B cell (primary cell): ENCODE measurements at regions not wholly inside any gene's neighbourhood (a gene's known extent, or its start where the extent isn't known, plus 50 kb on each side); places are given as distances from the start of the nearest gene placed in this dataset.

ENCODE experiments used
- ATAC-seq: fragments of 200-7000 bp; cut with Tn5 transposase; one replicate; pipeline ENCODE4 v1.10.0; 2021; ENCODE audit warnings: low read depth, mild to moderate bottlenecking, moderate number of reproducible peaks, moderate library complexity
- CTCF ChIA-PET: fragments of 350-600 bp; sonication (Branson Sonifier 250); formaldehyde crosslinking; loops from one replicate; lab custom pipeline; 2021; ENCODE audit warnings: antibody characterized with exemption, inconsistent platforms; lab: Charles Lee
- POLR2A ChIA-PET: fragments of 350-600 bp; sonication (Branson Sonifier 250); formaldehyde crosslinking; loops from one replicate; lab custom pipeline; 2021; ENCODE audit warnings: antibody characterized with exemption; lab: Charles Lee
- DNase-seq: peaks from one replicate; pipeline ENCODE4 v3.0.0; 2013
- H2AFZ ChIP-seq: 2 replicates; pipeline ENCODE4 v1.6.1; 2012; ENCODE audit warnings: mild to moderate bottlenecking, low read depth, low read length; ENCODE audit not compliant: insufficient read depth, poor library complexity, severe bottlenecking
- H3K27ac ChIP-seq, 2 donors: 1 replicate in 1 of 2; 2 replicates in 1 of 2; pipeline ENCODE4 v1.5.1; 2012 to 2013; ENCODE audit warnings: low read length in 2 of 2, mild to moderate bottlenecking in 2 of 2, moderate library complexity in 1 of 2
- H3K27me3 ChIP-seq, 4 experiments: fragments of 200-600 bp in 1 of 4; sonication (generic) in 1 of 4; replicated peaks in 1 of 4; 1 replicate in 2 of 4; 2 replicates in 2 of 4; pipeline versions ENCODE4 v1.6.1 to v1.7.0; 2013 to 2016; ENCODE audit warnings: low read length in 3 of 4, mild to moderate bottlenecking in 2 of 4, mixed read lengths in 1 of 4, moderate library complexity in 1 of 4; ENCODE audit not compliant: insufficient read depth in 4 of 4, control insufficient read depth in 3 of 4; ENCODE audit errors: control extremely low read depth in 1 of 4
- H3K36me3 ChIP-seq, 2 experiments: replicated peaks in 1 of 2; 1 replicate in 1 of 2; 2 replicates in 1 of 2; pipeline versions ENCODE4 v1.6.1 to v1.7.1; 2013; ENCODE audit warnings: low read length in 1 of 2; ENCODE audit not compliant: insufficient read depth in 2 of 2, control insufficient read depth in 1 of 2; ENCODE audit errors: control extremely low read depth in 1 of 2, extremely low read depth in 1 of 2
- H3K4me1 ChIP-seq, 2 donors: fragments of 200-600 bp in 1 of 2; sonication (generic) in 1 of 2; 1 replicate in 1 of 2; 2 replicates in 1 of 2; pipeline versions ENCODE4 v1.5.1 to v1.6.1; 2013 to 2017; ENCODE audit warnings: low read length in 2 of 2; ENCODE audit not compliant: control insufficient read depth in 2 of 2, insufficient read depth in 2 of 2
- H3K4me2 ChIP-seq: replicated peaks from 2 replicates; pipeline ENCODE3; 2012; ENCODE audit warnings: mild to moderate bottlenecking, low read depth, low read length; ENCODE audit not compliant: poor library complexity, severe bottlenecking
- H3K4me3 ChIP-seq, 5 experiments: fragments of 200-600 bp in 1 of 5; sonication (generic) in 1 of 5; 1 replicate in 3 of 5; 2 replicates in 2 of 5; pipeline versions ENCODE4 v1.5.1 to v1.7.0; 2011 to 2016; ENCODE audit warnings: low read length in 4 of 5, mild to moderate bottlenecking in 4 of 5, low read depth in 2 of 5, control low read depth in 1 of 5, moderate library complexity in 1 of 5; ENCODE audit not compliant: insufficient read depth in 1 of 5; ENCODE audit errors: control extremely low read depth in 1 of 5, extremely low read depth in 1 of 5
- H3K79me2 ChIP-seq: fragments of 200-600 bp; sonication (generic); one replicate; pipeline ENCODE4 v1.6.0; 2016; ENCODE audit warnings: low read length; ENCODE audit not compliant: control insufficient read depth, insufficient read depth
- H3K9ac ChIP-seq: fragments of 200-600 bp; sonication (generic); 2 replicates; pipeline ENCODE4 v1.6.1; 2017; ENCODE audit warnings: mild to moderate bottlenecking, low read length, moderate library complexity
- H3K9me3 ChIP-seq, 3 donors: one replicate each; pipeline versions ENCODE4 v1.6.1 to v1.7.1; 2013; ENCODE audit warnings: low read length in 2 of 3; ENCODE audit not compliant: control insufficient read depth in 2 of 3, insufficient read depth in 1 of 3; ENCODE audit errors: control extremely low read depth in 1 of 3
- H4K20me1 ChIP-seq: 2 replicates; pipeline ENCODE4 v1.6.0; 2012; ENCODE audit warnings: mild to moderate bottlenecking, low read length; ENCODE audit not compliant: insufficient read depth, control insufficient read depth, poor library complexity, severe bottlenecking
- H3K27ac Mint-ChIP-seq: one replicate; pipeline ENCODE4 v1.8.0; 2021; ENCODE audit warnings: mixed read lengths
- H3K27me3 Mint-ChIP-seq: one replicate; pipeline ENCODE4 v1.8.0; 2021; ENCODE audit warnings: mixed read lengths
- H3K4me1 Mint-ChIP-seq: one replicate; pipeline ENCODE4 v1.8.0; 2021; ENCODE audit warnings: mixed read lengths
- H3K4me3 Mint-ChIP-seq: one replicate; pipeline ENCODE4 v1.8.0; 2021; ENCODE audit warnings: mixed read lengths
- H3K9me3 Mint-ChIP-seq: one replicate; pipeline ENCODE4 v1.8.0; 2022; ENCODE audit warnings: mixed read lengths; ENCODE audit not compliant: insufficient read depth
- EZH2 ChIP-seq: IDR thresholded peaks from 2 replicates; pipeline ENCODE4 v1.6.1; 2012; ENCODE audit warnings: borderline replicate concordance, low read depth, mild to moderate bottlenecking, moderate library complexity, low read length; ENCODE audit not compliant: insufficient read depth, poor library complexity, severe bottlenecking
- WGBS: methylation state at CpG from one replicate; pipeline ENCODE4 v1.1.5; 2013; ENCODE audit warnings: missing lambda C conversion rate; ENCODE audit not compliant: insufficient coverage; 5-methylcytosine and 5-hydroxymethylcytosine counted together
- intact Hi-C: fragments of 100-400 bp; cut with micrococcal nuclease; formaldehyde crosslinking; loops from one replicate; pipeline ENCODE4 v1.10.0; 2022
- TF ChIP-seq, protein P1 (sequence below): fragments of 200-600 bp; IDR thresholded peaks from one replicate; pipeline ENCODE4 v1.8.0; 2022; ENCODE audit warnings: antibody characterized with exemption, mild to moderate bottlenecking

DNA sequence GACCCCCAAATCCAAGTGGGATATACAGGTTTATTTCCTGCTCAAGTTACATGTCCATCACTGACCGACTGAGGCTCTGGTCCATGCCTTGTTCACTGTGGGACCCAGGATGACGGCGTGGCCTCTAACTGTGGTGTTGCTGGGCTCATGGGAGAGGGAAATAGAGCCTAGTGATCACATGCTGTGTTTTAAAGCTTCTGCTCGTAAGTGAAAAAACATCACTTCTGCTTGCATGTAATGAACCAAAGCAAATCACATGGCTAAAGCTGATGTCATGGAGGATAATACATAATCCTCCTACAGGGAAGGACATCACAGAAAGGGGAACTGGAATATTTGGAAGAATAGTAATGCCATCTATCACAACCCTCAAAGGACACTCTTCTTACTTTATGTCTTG is 107.6 kb downstream of the FASLG start:
- Mint-ChIP-seq H3K27ac (peak overlapping the region; percentile 59), H3K4me1 (peaks cover 36% of the 10 kb centered on the region), H3K9me3 (no peaks in the 10 kb centered on the region), H3K27me3 (no peaks in the 10 kb centered on the region), H3K4me3 (no peak overlapping the region)
- no peak overlapping the region for H3K9ac ChIP-seq
- no peak overlapping the region for H3K4me3 ChIP-seq
- intact Hi-C loops: no loop called here
- no peaks in the 10 kb centered on the region for H3K79me2 ChIP-seq
- no peak overlapping the region for H3K4me2 ChIP-seq
- no peaks in the 10 kb centered on the region for H4K20me1 ChIP-seq
- 100% methylated on average over 1 of the region's 4 CpGs for WGBS
- peak; percentile 40 for DNase-seq
- no peaks in the 10 kb centered on the region for H3K36me3 ChIP-seq
- no peak overlapping the region for H2AFZ ChIP-seq
- H3K4me1 ChIP-seq: peaks cover 23 to 24% of the 10 kb centered on the region in 2 donors
- no peaks in the 10 kb centered on the region for H3K9me3 ChIP-seq
- CTCF ChIA-PET: interaction anchor here (1.1 to 3.0 kb wide), 4 partner anchors 13 to 436 kb away, joined by 3 to 18 read pairs (median 6); no protein-coding TSS in a partner anchor
- peak; percentile 22 for ATAC-seq
- POLR2A ChIA-PET: interaction anchor here (1.3 to 1.4 kb wide), 2 partner anchors 12 to 52 kb away, joined by 4 to 7 read pairs; no protein-coding TSS in a partner anchor
- H3K27ac ChIP-seq: no peak overlapping the region
- no peaks in the 10 kb centered on the region for H3K27me3 ChIP-seq
- TF ChIP-seq, protein P1, sequence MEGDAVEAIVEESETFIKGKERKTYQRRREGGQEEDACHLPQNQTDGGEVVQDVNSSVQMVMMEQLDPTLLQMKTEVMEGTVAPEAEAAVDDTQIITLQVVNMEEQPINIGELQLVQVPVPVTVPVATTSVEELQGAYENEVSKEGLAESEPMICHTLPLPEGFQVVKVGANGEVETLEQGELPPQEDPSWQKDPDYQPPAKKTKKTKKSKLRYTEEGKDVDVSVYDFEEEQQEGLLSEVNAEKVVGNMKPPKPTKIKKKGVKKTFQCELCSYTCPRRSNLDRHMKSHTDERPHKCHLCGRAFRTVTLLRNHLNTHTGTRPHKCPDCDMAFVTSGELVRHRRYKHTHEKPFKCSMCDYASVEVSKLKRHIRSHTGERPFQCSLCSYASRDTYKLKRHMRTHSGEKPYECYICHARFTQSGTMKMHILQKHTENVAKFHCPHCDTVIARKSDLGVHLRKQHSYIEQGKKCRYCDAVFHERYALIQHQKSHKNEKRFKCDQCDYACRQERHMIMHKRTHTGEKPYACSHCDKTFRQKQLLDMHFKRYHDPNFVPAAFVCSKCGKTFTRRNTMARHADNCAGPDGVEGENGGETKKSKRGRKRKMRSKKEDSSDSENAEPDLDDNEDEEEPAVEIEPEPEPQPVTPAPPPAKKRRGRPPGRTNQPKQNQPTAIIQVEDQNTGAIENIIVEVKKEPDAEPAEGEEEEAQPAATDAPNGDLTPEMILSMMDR: no peak
- no peak for TF ChIP-seq EZH2

DNA sequence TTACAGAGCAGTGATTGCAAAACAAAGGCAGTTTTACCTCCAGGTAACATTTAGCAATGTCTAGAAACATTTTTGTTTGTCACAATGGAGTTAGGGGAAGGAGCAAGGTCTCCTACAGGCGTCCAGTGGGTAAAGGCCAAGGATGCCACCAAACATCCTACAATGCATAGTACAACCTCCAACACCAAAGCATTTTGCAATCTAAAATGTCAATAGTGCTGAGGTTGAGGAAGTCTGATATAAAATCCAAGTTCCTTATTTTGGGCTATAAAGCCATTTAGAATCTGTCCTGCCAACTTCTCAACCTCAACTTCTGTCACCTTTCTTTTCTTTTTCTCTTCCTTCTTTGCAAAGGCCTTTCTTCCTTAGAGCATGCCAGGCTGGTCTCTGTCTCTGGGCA is 111.2 kb downstream of the FASLG start:
- H3K27me3 ChIP-seq: no peaks in the 10 kb centered on the region
- H3K27ac ChIP-seq: no peak overlapping the region
- H3K79me2 ChIP-seq: no peaks in the 10 kb centered on the region
- Mint-ChIP-seq H3K9me3 (no peaks in the 10 kb centered on the region), H3K4me3 (no peak overlapping the region), H3K4me1 (peaks cover 15% of the 10 kb centered on the region), H3K27ac (no peak overlapping the region), H3K27me3 (no peaks in the 10 kb centered on the region)
- no peaks in the 10 kb centered on the region for H4K20me1 ChIP-seq
- ATAC-seq: no peak
- no peaks in the 10 kb centered on the region for H3K9me3 ChIP-seq
- ChIA-PET POLR2A (interaction anchor here (0.6 kb wide), 1 partner anchor 1098 kb away, joined by 4 read pairs; the partner anchor contains the start of genes GAS5 and ZBTB37), CTCF (no interaction called here)
- no peak for DNase-seq
- no peaks in the 10 kb centered on the region for H3K36me3 ChIP-seq
- intact Hi-C loops: no loop called here
- H3K9ac ChIP-seq: no peak overlapping the region
- no peak overlapping the region for H3K4me2 ChIP-seq
- no peak overlapping the region for H3K4me3 ChIP-seq
- peaks cover 8 to 9% of the 10 kb centered on the region in 2 donors for H3K4me1 ChIP-seq
- no CpG with 5 or more reads among the region's 1 CpG for WGBS
- no peak for TF ChIP-seq EZH2
- H2AFZ ChIP-seq: no peak overlapping the region
